ENCODE measurements at regions not wholly inside any gene's neighbourhood (a gene's known extent, or its start where the extent isn't known, plus 50 kb on each side); places are given as distances from the start of the nearest gene placed in this dataset.

- no peak for TF ChIP-seq CTCF (IDR thresholded peaks at IDR 0.05; ENCODE audit: low read length)
- TF ChIP-seq EZH2 (IDR thresholded peaks at IDR 0.05; ENCODE audit: borderline replicate concordance, low read length): no peak
These were observed 50.2 kb upstream of the PODXL start for GRCh38 chr7:131606346-131607290.
